ENCODE measurements at regions not wholly inside any gene's neighbourhood (a gene's known extent, or its start where the extent isn't known, plus 50 kb on each side); places are given as distances from the start of the nearest gene placed in this dataset.
"Not testable (repeated sequence)": the region's sequence is repeated elsewhere in the genome, so short reads cannot be mapped to it uniquely, and the experiment has no call there.

GRCh38 chr14:81613341-81614045 lies 79.8 kb upstream of the SEL1L start:
- no peak for DNase-seq
- no peak overlapping the region for H3K4me3 ChIP-seq
- ATAC-seq = no peak
- no peak for TF ChIP-seq CTCF (IDR thresholded peaks at IDR 0.05)
- H3K27me3 ChIP-seq = no peaks in the 10 kb centered on the region
- H3K36me3 ChIP-seq = no peaks in the 10 kb centered on the region
- no peaks in the 10 kb centered on the region for H3K9me3 ChIP-seq
- H3K27ac ChIP-seq = no peak overlapping the region
- intact Hi-C loops (cut with DNase I) = no loop called here
- no peaks in the 10 kb centered on the region for H3K4me1 ChIP-seq

- intact Hi-C loops (cut with DNase I); ATAC-seq; H3K4me1 ChIP-seq; H3K27me3 ChIP-seq; H3K9me3 ChIP-seq; H3K27ac ChIP-seq; H3K36me3 ChIP-seq; DNase-seq; H3K4me3 ChIP-seq: not testable (repeated sequence)
Observed at GRCh38 chr14:81614302-81614701, 80.6 kb upstream of the SEL1L start.

GRCh38 chr14:81618695-81619094 lies 85.0 kb upstream of the SEL1L start:
- Histone ChIP-seq H3K36me3 (no peaks in the 10 kb centered on the region), H3K4me1 (no peaks in the 10 kb centered on the region), H3K27ac (no peak overlapping the region), H3K9me3 (no peaks in the 10 kb centered on the region), H3K27me3 (no peaks in the 10 kb centered on the region), H3K4me3 (no peak overlapping the region)
- ATAC-seq (no peak), DNase-seq (no peak)
- intact Hi-C loops (cut with DNase I) = no loop called here
- TF ChIP-seq CTCF (IDR thresholded peaks at IDR 0.05) = no peak

- Histone ChIP-seq H3K4me1 (no peaks in the 10 kb centered on the region), H3K27me3 (no peaks in the 10 kb centered on the region), H3K4me3 (no peak overlapping the region), H3K9me3 (no peaks in the 10 kb centered on the region), H3K27ac (no peak overlapping the region), H3K36me3 (no peaks in the 10 kb centered on the region)
- intact Hi-C loops (cut with DNase I) = no loop called here
- no peak for TF ChIP-seq CTCF (IDR thresholded peaks at IDR 0.05)
- ATAC-seq (no peak), DNase-seq (no peak)
Observed at GRCh38 chr14:81619816-81620215, 86.2 kb upstream of the SEL1L start.

- H3K36me3 ChIP-seq; intact Hi-C loops (cut with DNase I); H3K4me1 ChIP-seq; H3K27me3 ChIP-seq; H3K9me3 ChIP-seq; H3K27ac ChIP-seq; ATAC-seq; H3K4me3 ChIP-seq; DNase-seq: not testable (repeated sequence)
Observed at GRCh38 chr14:81623771-81624396, 90.2 kb upstream of the SEL1L start.

- Histone ChIP-seq H3K4me3 (no peak overlapping the region), H3K36me3 (no peaks in the 10 kb centered on the region), H3K27ac (no peak overlapping the region), H3K27me3 (peaks cover 5% of the 10 kb centered on the region), H3K9me3 (no peaks in the 10 kb centered on the region), H3K4me1 (no peaks in the 10 kb centered on the region)
- DNase-seq (no peak), ATAC-seq (peak; percentile 34)
- intact Hi-C loops (cut with DNase I) = no loop called here
- TF ChIP-seq CTCF (IDR thresholded peaks at IDR 0.05) = peak; percentile 41
Observed at GRCh38 chr14:81625343-81625742, 91.7 kb upstream of the SEL1L start.
